ENCODE measurements at regions not wholly inside any gene's neighbourhood (a gene's known extent, or its start where the extent isn't known, plus 50 kb on each side); places are given as distances from the start of the nearest gene placed in this dataset.
"Not testable (repeated sequence)": the region's sequence is repeated elsewhere in the genome, so short reads cannot be mapped to it uniquely, and the experiment has no call there.

DNA sequence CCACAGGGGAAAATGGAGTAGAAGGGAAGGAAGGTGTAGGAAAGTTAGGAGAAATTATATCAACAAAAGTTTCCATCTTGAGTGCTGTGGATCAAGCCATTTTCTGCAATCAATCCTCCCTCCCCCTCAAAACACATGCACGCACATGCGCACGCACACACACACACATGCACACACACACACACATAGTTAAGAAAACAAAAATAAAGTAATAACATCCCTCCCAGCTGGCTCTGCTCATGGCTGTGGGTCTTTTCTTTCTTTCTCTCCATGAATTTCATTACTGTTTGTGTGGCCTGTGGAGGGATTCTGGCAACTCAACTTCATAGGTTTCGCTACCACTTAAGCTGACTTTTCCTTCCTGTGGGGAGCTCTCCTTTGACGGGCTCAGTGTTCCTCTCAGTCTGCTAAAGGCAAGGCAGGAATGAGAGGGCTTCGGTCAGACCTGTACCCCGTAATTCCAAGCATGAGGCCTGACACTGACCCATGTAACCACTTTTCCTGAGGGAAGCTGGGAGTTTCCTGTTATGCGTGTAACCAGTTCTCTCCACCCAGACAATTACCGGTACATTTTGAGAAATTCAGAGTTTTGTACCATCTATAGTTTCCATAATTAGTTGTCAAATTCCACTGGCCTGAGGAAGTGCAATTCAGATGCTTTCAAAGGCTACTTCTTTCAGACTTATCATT lies 79.8 kb downstream of the ZNF92 start:
- no peaks in the 10 kb centered on the region for H3K9me3 ChIP-seq (ENCODE audit: control insufficient read depth, low read length)
- no peaks in the 10 kb centered on the region for H3K4me1 ChIP-seq (ENCODE audit: control insufficient read depth, insufficient read depth, low read length, poor library complexity, severe bottlenecking)
- 85 to 95% methylated on average over 7 of the region's 9 CpGs for WGBS, 2 experiments (ENCODE audit: insufficient coverage in 2 of 2)
- H3K27ac ChIP-seq (ENCODE audit: low read depth, low read length, severe bottlenecking) = no peak overlapping the region
- no peaks in the 10 kb centered on the region for H3K36me3 ChIP-seq (ENCODE audit: control insufficient read depth, insufficient read depth, low read length)
- H3K4me3 ChIP-seq (ENCODE audit: extremely low read depth, insufficient read depth, low read length, poor library complexity, severe bottlenecking) = no peak overlapping the region

DNA sequence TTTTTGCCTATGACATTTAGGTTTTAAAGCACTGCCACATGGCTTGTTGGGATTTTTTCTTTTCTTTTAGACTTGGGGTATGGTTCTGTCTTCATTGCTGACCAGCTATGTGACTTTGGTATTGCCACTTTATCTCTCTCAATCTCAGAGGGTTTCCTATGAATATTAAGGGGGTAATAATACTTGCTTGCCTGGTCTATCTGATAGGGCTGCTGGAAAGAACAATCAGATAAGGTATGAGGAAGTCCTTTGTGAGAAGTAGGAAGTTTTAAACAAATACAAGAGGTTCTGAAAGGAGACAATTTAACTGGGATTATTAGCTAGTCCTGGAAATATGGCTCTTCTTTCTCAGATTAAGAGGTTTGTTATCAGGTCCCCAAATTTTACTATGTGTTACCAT lies 80.8 kb downstream of the ZNF92 start:
- Histone ChIP-seq H3K4me3 (ENCODE audit: extremely low read depth, insufficient read depth, low read length, poor library complexity, severe bottlenecking) (no peak overlapping the region), H3K9me3 (ENCODE audit: control insufficient read depth, low read length) (no peaks in the 10 kb centered on the region), H3K36me3 (ENCODE audit: control insufficient read depth, insufficient read depth, low read length) (no peaks in the 10 kb centered on the region), H3K27ac (ENCODE audit: low read depth, low read length, severe bottlenecking) (no peak overlapping the region), H3K4me1 (ENCODE audit: control insufficient read depth, insufficient read depth, low read length, poor library complexity, severe bottlenecking) (no peaks in the 10 kb centered on the region)

DNA sequence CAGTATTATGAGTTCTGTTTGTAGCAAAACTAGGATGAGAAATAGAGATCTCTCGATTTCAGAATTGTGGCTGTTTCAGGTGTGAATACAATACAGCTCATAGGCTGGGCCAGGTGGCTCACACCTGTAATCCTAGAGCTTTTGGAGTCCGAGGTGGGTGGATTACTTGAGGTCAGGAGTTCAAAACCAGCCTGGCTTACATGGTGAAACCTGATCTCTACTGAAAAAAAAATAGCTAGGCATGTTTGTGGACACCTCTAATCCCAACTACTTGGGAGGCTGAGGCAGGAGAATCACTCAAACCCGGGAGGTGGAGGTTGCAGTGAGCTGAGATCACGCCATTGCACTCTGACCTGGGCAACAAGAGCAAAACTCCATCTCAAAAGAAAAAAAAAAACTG lies 81.4 kb downstream of the ZNF92 start:
- H3K9me3 ChIP-seq (ENCODE audit: control insufficient read depth, low read length); H3K4me3 ChIP-seq (ENCODE audit: extremely low read depth, insufficient read depth, low read length, poor library complexity, severe bottlenecking); H3K4me1 ChIP-seq (ENCODE audit: control insufficient read depth, insufficient read depth, low read length, poor library complexity, severe bottlenecking); H3K36me3 ChIP-seq (ENCODE audit: control insufficient read depth, insufficient read depth, low read length); H3K27ac ChIP-seq (ENCODE audit: low read depth, low read length, severe bottlenecking): not testable (repeated sequence)
- WGBS, 2 experiments (ENCODE audit: insufficient coverage in 2 of 2) = 81 to 86% methylated on average over 1 to 4 of the region's 4 CpGs

DNA sequence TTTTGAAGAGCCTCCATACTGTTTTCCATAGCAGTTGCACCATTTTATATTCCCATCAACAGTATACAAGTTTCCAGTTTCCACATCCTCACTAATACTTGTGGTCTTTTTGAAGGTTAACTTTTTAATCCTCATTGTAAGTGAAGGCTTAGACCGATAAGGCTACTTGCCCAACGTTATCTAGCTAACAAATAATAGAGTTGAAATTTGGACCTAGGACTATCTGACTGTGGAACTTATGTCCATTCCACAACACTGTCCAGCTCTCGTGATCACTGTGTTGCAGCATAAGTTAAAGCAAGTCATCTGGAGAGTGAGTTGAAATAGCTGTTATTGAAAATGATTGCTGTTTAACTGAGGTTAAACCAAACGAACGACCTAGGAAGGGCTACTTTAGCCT lies 84.0 kb downstream of the ZNF92 start:
- Histone ChIP-seq H3K27ac (ENCODE audit: low read depth, low read length, severe bottlenecking) (no peak overlapping the region), H3K9me3 (ENCODE audit: control insufficient read depth, low read length) (no peaks in the 10 kb centered on the region), H3K4me1 (ENCODE audit: control insufficient read depth, insufficient read depth, low read length, poor library complexity, severe bottlenecking) (no peaks in the 10 kb centered on the region), H3K36me3 (ENCODE audit: control insufficient read depth, insufficient read depth, low read length) (no peaks in the 10 kb centered on the region), H3K4me3 (ENCODE audit: extremely low read depth, insufficient read depth, low read length, poor library complexity, severe bottlenecking) (no peak overlapping the region)
- WGBS, 2 experiments (ENCODE audit: insufficient coverage in 2 of 2) = 82 to 93% methylated on average over 3 of the region's 5 CpGs

DNA sequence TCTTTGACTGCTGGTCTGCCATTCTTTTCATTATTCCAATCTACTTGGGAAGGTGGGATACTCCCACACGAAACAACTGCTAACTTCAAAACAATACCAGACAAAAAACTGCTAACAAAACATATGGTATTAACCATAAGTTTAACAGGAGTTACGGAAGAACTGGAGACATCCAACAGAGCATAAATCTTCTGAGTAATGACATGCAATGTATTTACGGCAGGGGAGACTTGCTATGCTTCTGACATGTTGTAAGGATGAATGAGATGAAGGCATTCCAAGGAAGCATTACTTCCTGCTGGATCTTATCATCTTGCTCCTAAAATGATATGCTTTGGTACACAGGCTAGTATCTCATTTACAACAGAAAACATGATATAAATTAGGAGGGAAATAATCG lies 85.8 kb downstream of the ZNF92 start:
- Histone ChIP-seq H3K27ac (ENCODE audit: low read depth, low read length, severe bottlenecking) (no peak overlapping the region), H3K36me3 (ENCODE audit: control insufficient read depth, insufficient read depth, low read length) (no peaks in the 10 kb centered on the region), H3K4me1 (ENCODE audit: control insufficient read depth, insufficient read depth, low read length, poor library complexity, severe bottlenecking) (no peaks in the 10 kb centered on the region), H3K9me3 (ENCODE audit: control insufficient read depth, low read length) (no peaks in the 10 kb centered on the region), H3K4me3 (ENCODE audit: extremely low read depth, insufficient read depth, low read length, poor library complexity, severe bottlenecking) (no peak overlapping the region)
- 100% methylated on average over 1 to 2 of the region's 4 CpGs for WGBS, 2 experiments (ENCODE audit: insufficient coverage in 2 of 2)

DNA sequence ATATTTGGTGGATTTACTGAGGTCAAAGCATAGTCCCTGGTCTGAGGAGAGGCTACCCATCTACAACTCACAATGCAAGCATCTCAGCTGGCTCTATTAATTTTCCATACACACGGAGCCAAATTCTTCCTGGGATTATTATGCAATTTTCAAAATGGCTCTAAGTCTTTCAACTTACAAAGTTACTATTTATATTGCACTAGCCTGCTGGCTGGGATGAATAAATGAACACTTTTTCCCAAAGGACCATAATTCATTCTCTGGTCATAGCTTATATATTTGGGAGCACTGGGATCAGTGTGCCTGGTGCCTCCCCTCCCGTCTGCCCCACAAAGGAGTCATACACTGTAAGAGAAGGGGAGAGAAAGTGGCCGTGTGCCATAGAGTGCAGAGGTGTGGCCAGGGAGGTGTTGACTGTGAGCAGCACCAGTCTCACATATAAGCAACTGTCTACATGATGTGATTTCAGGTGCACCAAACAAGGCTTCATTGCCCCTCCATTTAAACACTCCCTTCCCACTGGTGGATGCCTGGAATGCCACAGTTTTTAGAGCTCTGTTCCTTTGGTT lies 88.6 kb downstream of the ZNF92 start:
- H3K36me3 ChIP-seq (ENCODE audit: control insufficient read depth, insufficient read depth, low read length) = no peaks in the 10 kb centered on the region
- no peak overlapping the region for H3K4me3 ChIP-seq (ENCODE audit: extremely low read depth, insufficient read depth, low read length, poor library complexity, severe bottlenecking)
- no peaks in the 10 kb centered on the region for H3K4me1 ChIP-seq (ENCODE audit: control insufficient read depth, insufficient read depth, low read length, poor library complexity, severe bottlenecking)
- WGBS, 2 experiments (ENCODE audit: insufficient coverage in 2 of 2) = 80 to 83% methylated on average over 2 of the region's 3 CpGs
- H3K27ac ChIP-seq (ENCODE audit: low read depth, low read length, severe bottlenecking) = no peak overlapping the region
- H3K9me3 ChIP-seq (ENCODE audit: control insufficient read depth, low read length) = no peaks in the 10 kb centered on the region

DNA sequence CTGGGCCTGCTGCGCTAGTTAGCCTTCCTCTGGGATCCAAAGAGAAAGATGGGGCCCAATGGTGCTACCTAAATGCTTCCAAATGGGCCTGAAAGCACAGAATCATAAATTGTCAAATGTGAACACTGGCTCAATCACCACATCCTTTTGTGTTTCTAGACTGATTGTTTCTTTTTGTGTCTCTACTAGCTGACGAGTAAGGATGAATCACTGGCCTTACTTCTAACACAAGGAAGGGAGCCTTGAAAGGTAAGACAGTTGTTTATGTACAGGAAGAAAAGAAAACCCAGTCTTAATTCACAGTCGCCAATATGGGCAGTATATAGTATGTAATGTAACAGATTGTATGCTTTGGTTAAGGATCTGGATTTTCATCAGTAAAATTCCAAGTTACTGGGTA lies 89.5 kb downstream of the ZNF92 start:
- no peak overlapping the region for H3K4me3 ChIP-seq (ENCODE audit: extremely low read depth, insufficient read depth, low read length, poor library complexity, severe bottlenecking)
- WGBS, 2 experiments (ENCODE audit: insufficient coverage in 2 of 2) = 78 to 79% methylated on average over 1 to 2 of the region's 3 CpGs
- no peak overlapping the region for H3K27ac ChIP-seq (ENCODE audit: low read depth, low read length, severe bottlenecking)

DNA sequence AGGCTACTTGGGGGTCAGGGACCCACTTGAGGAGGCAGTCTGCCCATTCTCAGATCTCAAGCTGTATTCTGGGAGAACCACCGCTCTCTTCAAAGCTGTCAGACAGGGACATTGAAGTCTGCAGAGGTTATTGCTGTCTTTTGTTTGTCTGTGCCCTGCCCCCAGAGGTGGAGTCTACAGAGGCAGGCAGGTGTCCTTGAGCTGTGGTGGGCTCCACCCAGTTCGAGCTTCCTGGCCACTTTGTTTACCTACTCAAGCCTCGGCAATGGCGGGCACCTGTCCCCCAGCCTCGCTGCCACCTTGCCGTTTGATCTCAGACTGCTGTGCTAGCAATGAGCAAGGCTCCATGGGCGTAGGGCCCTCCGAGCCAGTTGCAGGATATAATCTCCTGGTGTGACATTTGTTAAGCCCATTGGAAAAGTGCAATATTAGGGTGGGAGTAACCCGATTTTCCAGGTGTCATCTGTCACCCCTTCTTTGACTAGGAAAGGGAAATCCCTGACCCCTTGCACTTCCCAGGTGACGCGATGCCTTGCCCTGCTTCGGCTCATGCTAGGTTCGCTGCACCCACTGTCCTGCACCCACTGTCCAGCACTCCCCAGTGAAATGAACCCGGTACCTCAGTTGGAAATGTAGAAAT lies 96.4 kb downstream of the ZNF92 start:
- not testable (repeated sequence) for H3K27ac ChIP-seq (ENCODE audit: low read depth, low read length, severe bottlenecking); H3K4me3 ChIP-seq (ENCODE audit: extremely low read depth, insufficient read depth, low read length, poor library complexity, severe bottlenecking); H3K36me3 ChIP-seq (ENCODE audit: control insufficient read depth, insufficient read depth, low read length); H3K9me3 ChIP-seq (ENCODE audit: control insufficient read depth, low read length); H3K4me1 ChIP-seq (ENCODE audit: control insufficient read depth, insufficient read depth, low read length, poor library complexity, severe bottlenecking)
- WGBS, 2 experiments (ENCODE audit: insufficient coverage in 2 of 2) = 84 to 88% methylated on average over 10 to 12 of the region's 14 CpGs

More for the DNA sequence above, 89.5 kb downstream of the ZNF92 start:
- Histone ChIP-seq H3K4me1 (ENCODE audit: control insufficient read depth, insufficient read depth, low read length, poor library complexity, severe bottlenecking) (no peaks in the 10 kb centered on the region), H3K9me3 (ENCODE audit: control insufficient read depth, low read length) (no peaks in the 10 kb centered on the region), H3K36me3 (ENCODE audit: control insufficient read depth, insufficient read depth, low read length) (no peaks in the 10 kb centered on the region)

DNA sequence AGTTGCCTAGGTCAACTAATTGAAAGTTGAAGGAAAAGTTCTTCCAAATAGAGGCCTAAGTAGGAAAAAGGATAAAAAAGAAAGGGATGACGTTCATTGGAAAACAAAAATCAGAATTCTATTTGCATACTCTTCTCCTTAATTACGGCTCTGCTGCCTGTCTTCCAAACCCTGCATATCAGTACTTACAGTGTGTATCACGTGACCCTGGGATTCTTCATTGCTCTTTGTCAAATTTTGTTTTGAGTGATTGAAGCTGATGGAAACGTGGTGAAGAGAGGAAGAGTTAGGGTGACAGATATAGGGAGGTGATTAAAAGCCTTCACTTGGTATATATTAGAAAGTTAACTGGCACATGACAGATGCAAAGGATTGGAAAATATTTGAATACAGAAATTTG lies 97.9 kb downstream of the ZNF92 start:
- H3K36me3 ChIP-seq (ENCODE audit: control insufficient read depth, insufficient read depth, low read length) = no peaks in the 10 kb centered on the region
- 73 to 80% methylated on average over 3 of the region's 4 CpGs for WGBS, 2 experiments (ENCODE audit: insufficient coverage in 2 of 2)
- H3K9me3 ChIP-seq (ENCODE audit: control insufficient read depth, low read length) = peaks cover 4% of the 10 kb centered on the region
- no peaks in the 10 kb centered on the region for H3K4me1 ChIP-seq (ENCODE audit: control insufficient read depth, insufficient read depth, low read length, poor library complexity, severe bottlenecking)
- H3K27ac ChIP-seq (ENCODE audit: low read depth, low read length, severe bottlenecking) = no peak overlapping the region
- no peak overlapping the region for H3K4me3 ChIP-seq (ENCODE audit: extremely low read depth, insufficient read depth, low read length, poor library complexity, severe bottlenecking)

DNA sequence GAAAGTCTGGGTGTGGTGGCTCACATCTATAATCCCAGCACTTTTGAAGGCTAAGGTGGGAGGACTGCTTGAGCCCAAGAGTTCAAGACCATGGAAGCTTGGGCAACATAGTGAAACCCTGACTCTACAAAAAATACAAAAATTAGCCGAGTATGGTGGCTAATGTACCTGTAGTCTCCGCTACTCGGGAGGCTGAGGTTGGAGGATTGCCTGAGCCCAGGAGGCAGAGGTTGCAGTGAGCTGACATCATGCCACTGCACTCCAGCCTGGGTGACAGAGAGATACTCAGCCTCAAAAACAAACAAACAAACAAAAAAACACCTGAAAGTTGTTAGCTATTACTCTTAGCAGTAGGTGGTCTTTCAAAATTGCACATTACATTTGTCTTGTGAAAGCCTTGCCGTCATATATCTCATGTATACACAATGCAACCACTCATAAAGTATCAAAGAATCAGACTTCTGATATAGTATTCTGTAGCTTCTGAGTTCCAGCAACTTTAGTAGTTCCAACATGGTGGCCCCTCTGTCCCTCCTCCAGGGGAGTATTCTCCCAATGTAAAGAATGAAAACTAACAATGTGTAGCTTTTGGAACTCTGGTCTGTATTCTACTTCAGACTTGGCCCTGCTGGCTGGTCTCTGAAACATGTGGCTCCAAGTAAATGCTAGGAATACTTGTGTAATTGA lies 101.5 kb downstream of the ZNF92 start:
- 75 to 87% methylated on average over 2 to 3 of the region's 4 CpGs for WGBS, 2 experiments (ENCODE audit: insufficient coverage in 2 of 2)
- H3K36me3 ChIP-seq (ENCODE audit: control insufficient read depth, insufficient read depth, low read length) = no peaks in the 10 kb centered on the region

More for the DNA sequence above, 101.5 kb downstream of the ZNF92 start:
- Histone ChIP-seq H3K27ac (ENCODE audit: low read depth, low read length, severe bottlenecking) (no peak overlapping the region), H3K4me3 (ENCODE audit: extremely low read depth, insufficient read depth, low read length, poor library complexity, severe bottlenecking) (no peak overlapping the region), H3K4me1 (ENCODE audit: control insufficient read depth, insufficient read depth, low read length, poor library complexity, severe bottlenecking) (no peaks in the 10 kb centered on the region), H3K9me3 (ENCODE audit: control insufficient read depth, low read length) (peaks cover 2% of the 10 kb centered on the region)
